Suprapubic skin (tissue), 4 donors: ENCODE measurements at regions not wholly inside any gene's neighbourhood (a gene's known extent, or its start where the extent isn't known, plus 50 kb on each side); places are given as distances from the start of the nearest gene placed in this dataset.

Experiments
- DNase-seq, 2 donors: peaks; one replicate each; pipeline ENCODE4 v3.0.0-alpha.2; 2019; ENCODE audit warnings: low spot score in 2 of 2
- H3K27ac ChIP-seq: fragments of 200-600 bp; sonication (generic); one replicate; pipeline ENCODE4 v1.5.1; 2019
- H3K27me3 ChIP-seq: fragments of 200-600 bp; sonication (generic); one replicate; pipeline ENCODE4 v1.5.1; 2019
- H3K36me3 ChIP-seq: fragments of 200-600 bp; sonication (generic); one replicate; pipeline ENCODE4 v1.5.1; 2019
- H3K4me1 ChIP-seq: fragments of 200-600 bp; sonication (generic); one replicate; pipeline ENCODE4 v1.5.1; 2019
- H3K4me3 ChIP-seq: fragments of 200-600 bp; sonication (generic); one replicate; pipeline ENCODE4 v1.5.1; 2019; ENCODE audit warnings: mild to moderate bottlenecking
- H3K9me3 ChIP-seq: fragments of 200-600 bp; sonication (generic); one replicate; pipeline ENCODE4 v1.5.1; 2019
- EP300 ChIP-seq: sonication (generic); formaldehyde crosslinking; IDR thresholded peaks from one replicate; pipeline ENCODE4 v1.6.1; 2017; ENCODE audit warnings: antibody characterized with exemption
- POLR2A ChIP-seq, 2 donors: fragments of 450-650 bp; IDR thresholded peaks; one replicate each; pipeline ENCODE4 v1.6.1; 2017; ENCODE audit warnings: antibody characterized with exemption in 2 of 2, mild to moderate bottlenecking in 2 of 2, moderate library complexity in 2 of 2
- POLR2AphosphoS5 ChIP-seq, 3 donors: sonication (generic); formaldehyde crosslinking; IDR thresholded peaks; one replicate each; pipeline ENCODE4 v1.6.1; 2017; ENCODE audit warnings: antibody characterized with exemption in 3 of 3
- WGBS: methylation state at CpG from one replicate; pipeline ENCODE4 v1.1.5; 2018; 5-methylcytosine and 5-hydroxymethylcytosine counted together
- TF ChIP-seq, protein P1 (sequence below), 2 donors: fragments of 200-600 bp in 1 of 2; fragments of 450-650 bp in 1 of 2; sonication (generic) in 1 of 2; IDR thresholded peaks; one replicate each; pipeline ENCODE4 v1.5.1; 2016 to 2019; ENCODE audit warnings: antibody characterized with exemption in 2 of 2, mild to moderate bottlenecking in 1 of 2, moderate library complexity in 1 of 2

DNA sequence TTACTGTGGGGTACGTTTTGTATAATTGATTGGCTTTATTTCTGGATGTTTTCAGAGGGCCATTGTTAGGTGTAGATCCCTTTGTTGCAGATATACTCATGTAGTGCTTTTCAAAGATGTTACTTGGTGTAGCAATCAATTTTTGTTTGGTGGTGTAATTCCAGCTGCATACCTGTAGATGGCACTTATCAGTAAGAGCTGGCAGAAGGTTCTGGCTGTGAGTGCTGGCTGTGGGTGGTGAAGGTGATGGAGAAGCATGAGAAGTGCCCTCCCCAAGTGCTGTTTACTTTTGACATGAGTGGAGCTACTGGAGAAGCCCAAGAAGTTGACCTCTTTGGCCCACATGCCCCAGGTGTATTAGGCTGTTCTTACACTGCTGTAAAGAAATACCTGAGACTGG, 1074.9 kb downstream of the FAM181B start:
- H3K4me3 ChIP-seq: no peak overlapping the region
- no peak overlapping the region for H3K27ac ChIP-seq
- H3K27me3 ChIP-seq: no peaks in the 10 kb centered on the region
- TF ChIP-seq POLR2A (IDR thresholded peaks at IDR 0.05) (no peak), EP300 (no peak), POLR2AphosphoS5 (IDR thresholded peaks at IDR 0.05) (no peak)
- TF ChIP-seq, protein P1, sequence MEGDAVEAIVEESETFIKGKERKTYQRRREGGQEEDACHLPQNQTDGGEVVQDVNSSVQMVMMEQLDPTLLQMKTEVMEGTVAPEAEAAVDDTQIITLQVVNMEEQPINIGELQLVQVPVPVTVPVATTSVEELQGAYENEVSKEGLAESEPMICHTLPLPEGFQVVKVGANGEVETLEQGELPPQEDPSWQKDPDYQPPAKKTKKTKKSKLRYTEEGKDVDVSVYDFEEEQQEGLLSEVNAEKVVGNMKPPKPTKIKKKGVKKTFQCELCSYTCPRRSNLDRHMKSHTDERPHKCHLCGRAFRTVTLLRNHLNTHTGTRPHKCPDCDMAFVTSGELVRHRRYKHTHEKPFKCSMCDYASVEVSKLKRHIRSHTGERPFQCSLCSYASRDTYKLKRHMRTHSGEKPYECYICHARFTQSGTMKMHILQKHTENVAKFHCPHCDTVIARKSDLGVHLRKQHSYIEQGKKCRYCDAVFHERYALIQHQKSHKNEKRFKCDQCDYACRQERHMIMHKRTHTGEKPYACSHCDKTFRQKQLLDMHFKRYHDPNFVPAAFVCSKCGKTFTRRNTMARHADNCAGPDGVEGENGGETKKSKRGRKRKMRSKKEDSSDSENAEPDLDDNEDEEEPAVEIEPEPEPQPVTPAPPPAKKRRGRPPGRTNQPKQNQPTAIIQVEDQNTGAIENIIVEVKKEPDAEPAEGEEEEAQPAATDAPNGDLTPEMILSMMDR (IDR thresholded peaks at IDR 0.05): no peak
- H3K36me3 ChIP-seq: no peaks in the 10 kb centered on the region
- WGBS: 52% methylated on average over 1 of the region's 1 CpG
- H3K9me3 ChIP-seq: peaks cover 7% of the 10 kb centered on the region
- no peak for DNase-seq
- H3K4me1 ChIP-seq: no peaks in the 10 kb centered on the region

- DNase-seq: no peak
- no peaks in the 10 kb centered on the region for H3K36me3 ChIP-seq
- H3K4me1 ChIP-seq: no peaks in the 10 kb centered on the region
- TF ChIP-seq, protein P1 (IDR thresholded peaks at IDR 0.05): no peak
- no peak for TF ChIP-seq EP300
- no peak for TF ChIP-seq POLR2A (IDR thresholded peaks at IDR 0.05)
- TF ChIP-seq POLR2AphosphoS5 (IDR thresholded peaks at IDR 0.05): no peak
- no peak overlapping the region for H3K4me3 ChIP-seq
- no peak overlapping the region for H3K27ac ChIP-seq
- H3K9me3 ChIP-seq: peaks cover 10% of the 10 kb centered on the region
- no peaks in the 10 kb centered on the region for H3K27me3 ChIP-seq
These were observed 1078.3 kb downstream of the FAM181B start for GRCh38 chr11:81655351-81655750.

- Histone ChIP-seq H3K4me1 (no peaks in the 10 kb centered on the region), H3K27me3 (no peaks in the 10 kb centered on the region), H3K4me3 (no peak overlapping the region), H3K27ac (no peak overlapping the region), H3K36me3 (no peaks in the 10 kb centered on the region), H3K9me3 (no peaks in the 10 kb centered on the region)
- TF ChIP-seq EP300: no peak
- no peak for TF ChIP-seq POLR2A (IDR thresholded peaks at IDR 0.05)
- TF ChIP-seq POLR2AphosphoS5 (IDR thresholded peaks at IDR 0.05): no peak
- no peak for DNase-seq
- 74% methylated on average over 3 of the region's 3 CpGs for WGBS
These were observed 1086.3 kb downstream of the FAM181B start for GRCh38 chr11:81647374-81647773.

GRCh38 chr11:81644239-81644840, 1089.3 kb downstream of the FAM181B start:
- no peak overlapping the region for H3K4me3 ChIP-seq
- 44% methylated on average over 1 of the region's 1 CpG for WGBS
- H3K27ac ChIP-seq: no peak overlapping the region
- no peaks in the 10 kb centered on the region for H3K9me3 ChIP-seq
- H3K36me3 ChIP-seq: no peaks in the 10 kb centered on the region
- no peaks in the 10 kb centered on the region for H3K4me1 ChIP-seq
- H3K27me3 ChIP-seq: no peaks in the 10 kb centered on the region
- no peak for DNase-seq
- TF ChIP-seq POLR2A (IDR thresholded peaks at IDR 0.05): no peak
- TF ChIP-seq, protein P1 (IDR thresholded peaks at IDR 0.05): peak; percentile 23 to 28

DNA sequence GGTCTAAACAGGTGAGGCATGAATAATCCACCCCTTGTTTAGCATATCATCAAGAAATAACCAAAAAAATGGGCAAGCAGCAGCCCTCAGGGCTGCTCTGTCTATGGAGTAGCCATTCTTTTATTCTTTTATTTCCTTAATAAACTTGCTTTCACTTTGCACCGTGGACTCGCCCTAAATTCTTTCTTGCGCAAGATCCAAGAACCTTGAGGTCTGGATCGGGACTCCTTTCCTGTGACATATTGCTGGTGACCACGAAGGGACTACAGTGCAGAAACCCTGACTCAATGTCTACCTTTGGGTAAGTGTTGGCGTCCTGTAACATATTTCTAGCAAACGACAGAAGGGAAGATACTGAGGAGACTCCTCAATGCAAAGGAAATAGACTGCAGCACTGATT, 1099.2 kb downstream of the FAM181B start:
- no peak for DNase-seq
- Histone ChIP-seq H3K27me3 (no peaks in the 10 kb centered on the region), H3K4me1 (no peaks in the 10 kb centered on the region), H3K36me3 (no peaks in the 10 kb centered on the region), H3K4me3 (no peak overlapping the region), H3K27ac (no peak overlapping the region), H3K9me3 (no peaks in the 10 kb centered on the region)
- WGBS: 88% methylated on average over 7 of the region's 7 CpGs
- TF ChIP-seq, protein P1 (IDR thresholded peaks at IDR 0.05): no peak
- no peak for TF ChIP-seq EP300
- no peak for TF ChIP-seq POLR2A (IDR thresholded peaks at IDR 0.05)

DNA sequence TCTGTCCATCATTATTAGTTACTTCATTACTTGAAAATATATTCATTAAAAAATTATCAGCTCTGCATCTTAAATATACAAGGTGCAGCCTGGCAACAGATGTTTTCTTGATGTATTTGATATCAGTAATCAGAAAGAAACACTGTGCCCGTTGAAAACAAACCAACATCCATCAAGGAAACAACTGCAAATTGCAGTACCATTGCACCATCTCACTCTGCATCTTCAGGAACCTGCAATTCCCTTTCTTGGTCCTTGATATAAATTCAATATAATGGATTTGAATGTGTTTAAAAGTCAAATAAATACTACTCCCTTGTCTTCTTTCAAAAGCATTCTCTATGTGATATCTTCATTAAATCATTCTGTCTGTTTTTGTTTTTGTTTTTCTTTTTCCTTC, 1131.2 kb downstream of the FAM181B start:
- DNase-seq: no peak
- no peaks in the 10 kb centered on the region for H3K4me1 ChIP-seq
- H3K27ac ChIP-seq: no peak overlapping the region
- 71% methylated on average over 1 of the region's 1 CpG for WGBS
- H3K4me3 ChIP-seq: no peak overlapping the region
- no peaks in the 10 kb centered on the region for H3K27me3 ChIP-seq
- H3K9me3 ChIP-seq: no peaks in the 10 kb centered on the region
- TF ChIP-seq POLR2AphosphoS5 (IDR thresholded peaks at IDR 0.05) (no peak), EP300 (no peak), POLR2A (IDR thresholded peaks at IDR 0.05) (no peak)
- no peaks in the 10 kb centered on the region for H3K36me3 ChIP-seq
